HG02759 (cell line): ENCODE measurements at regions not wholly inside any gene's neighbourhood (a gene's known extent, or its start where the extent isn't known, plus 50 kb on each side); places are given as distances from the start of the nearest gene placed in this dataset.
A peak's percentile ranks its signal among the peaks of the same experiment; 100 is the strongest.

Experiments used
- ATAC-seq: cut with Tn5 transposase; IDR thresholded peaks from one replicate; pipeline ENCODE4 v1.9.1; 2021; ENCODE audit warnings: mild to moderate bottlenecking, moderate library complexity; ENCODE audit not compliant: unreplicated experiment

GRCh38 chr6:6910734-6911295 lies 196.9 kb upstream of the RREB1 start:
- ATAC-seq = no peak

- no peak for ATAC-seq
Observed at GRCh38 chr6:6911391-6911790, 196.4 kb upstream of the RREB1 start.

- no peak for ATAC-seq
Observed at GRCh38 chr6:6912817-6913744, 194.7 kb upstream of the RREB1 start.

GRCh38 chr6:6915219-6915618 lies 192.5 kb upstream of the RREB1 start:
- ATAC-seq = no peak

- no peak for ATAC-seq
Observed at GRCh38 chr6:6915813-6916547, 191.8 kb upstream of the RREB1 start.

- ATAC-seq = no peak
Observed at GRCh38 chr6:6916598-6916997, 191.2 kb upstream of the RREB1 start.

- ATAC-seq = peak; percentile 97
Observed at GRCh38 chr6:6918216-6918983, 189.4 kb upstream of the RREB1 start.

- no peak for ATAC-seq
Observed at GRCh38 chr6:6919173-6919572, 188.6 kb upstream of the RREB1 start.

- no peak for ATAC-seq
Observed at GRCh38 chr6:6920114-6920986, 187.4 kb upstream of the RREB1 start.

- no peak for ATAC-seq
Observed at GRCh38 chr6:6920987-6921313, 186.8 kb upstream of the RREB1 start.

- ATAC-seq = no peak
Observed at GRCh38 chr6:6922166-6922565, 185.6 kb upstream of the RREB1 start.

- no peak for ATAC-seq
Observed at GRCh38 chr6:6923605-6924004, 184.2 kb upstream of the RREB1 start.

- ATAC-seq = no peak
Observed at GRCh38 chr6:6924708-6925107, 183.1 kb upstream of the RREB1 start.

- no peak for ATAC-seq
Observed at GRCh38 chr6:6925391-6926164, 182.2 kb upstream of the RREB1 start.

GRCh38 chr6:6926856-6927255 lies 180.9 kb upstream of the RREB1 start:
- no peak for ATAC-seq

- ATAC-seq = no peak
Observed at GRCh38 chr6:6927521-6928361, 180.0 kb upstream of the RREB1 start.

GRCh38 chr6:6930223-6930880 lies 177.4 kb upstream of the RREB1 start:
- no peak for ATAC-seq
